T-cell (primary cell): ENCODE measurements at regions not wholly inside any gene's neighbourhood (a gene's known extent, or its start where the extent isn't known, plus 50 kb on each side); places are given as distances from the start of the nearest gene placed in this dataset.

ENCODE experiments used
- ATAC-seq, 4 experiments: fragments of 200-7000 bp in 3 of 4; fragments of 150-1000 bp in 1 of 4; cut with Tn5 transposase; replicated peaks in 1 of 4; 1 replicate in 3 of 4; 2 replicates in 1 of 4; pipeline ENCODE4 v1.10.0; 2021; ENCODE audit warnings: moderate library complexity in 3 of 4, mild to moderate bottlenecking in 2 of 4, moderate number of reproducible peaks in 1 of 4
- CTCF ChIA-PET, 2 donors: fragments of 300-600 bp; sonication (Branson Sonifier 250); formaldehyde crosslinking; loops; one replicate each; lab custom pipeline; 2022; ENCODE audit warnings: antibody characterized with exemption in 2 of 2; lab: Charles Lee
- POLR2A ChIA-PET, 2 donors: fragments of 300-600 bp; sonication (Branson Sonifier 250); formaldehyde crosslinking; loops; one replicate each; lab custom pipeline; 2022; ENCODE audit warnings: antibody characterized with exemption in 2 of 2; lab: Charles Lee
- DNase-seq, 35 experiments: peaks; one replicate each; pipeline versions ENCODE4 v3.0.0 to v3.0.0-alpha.2; 2013 to 2023
- H3K27ac ChIP-seq: one replicate; pipeline ENCODE4 v1.5.1; 2013; ENCODE audit warnings: low read length
- H3K27me3 ChIP-seq, 2 experiments: replicated peaks in 1 of 2; 1 replicate in 1 of 2; 2 replicates in 1 of 2; pipeline versions ENCODE4 v1.6.1 to v1.7.0; 2013; ENCODE audit warnings: low read length in 1 of 2, mixed read lengths in 1 of 2; ENCODE audit not compliant: control insufficient read depth in 2 of 2, insufficient read depth in 2 of 2; ENCODE audit errors: extremely low read depth in 1 of 2
- H3K36me3 ChIP-seq, 2 donors: 1 replicate in 1 of 2; 2 replicates in 1 of 2; pipeline versions ENCODE4 v1.6.1 to v1.7.0; 2013; ENCODE audit warnings: low read length in 1 of 2; ENCODE audit not compliant: control insufficient read depth in 2 of 2, insufficient read depth in 1 of 2; ENCODE audit errors: extremely low read depth in 1 of 2
- H3K4me1 ChIP-seq, 2 experiments: 1 replicate in 1 of 2; 2 replicates in 1 of 2; pipeline versions ENCODE4 v1.6.1 to v1.7.0; 2013; ENCODE audit warnings: low read length in 2 of 2, mixed read lengths in 1 of 2; ENCODE audit not compliant: insufficient read depth in 2 of 2, control insufficient read depth in 1 of 2; ENCODE audit errors: extremely low read depth in 1 of 2
- H3K4me3 ChIP-seq, 2 donors: 1 replicate in 1 of 2; 2 replicates in 1 of 2; pipeline versions ENCODE4 v1.5.1 to v1.7.0; 2013; ENCODE audit warnings: mild to moderate bottlenecking in 2 of 2, low read length in 1 of 2, moderate library complexity in 1 of 2; ENCODE audit not compliant: control insufficient read depth in 1 of 2; ENCODE audit errors: extremely low read depth in 1 of 2
- H3K9me3 ChIP-seq: 2 replicates; pipeline ENCODE4 v1.7.0; 2013
- H3K27ac Mint-ChIP-seq, 2 donors: one replicate each; pipeline ENCODE4 v1.8.0; 2020 to 2021; ENCODE audit warnings: mild to moderate bottlenecking in 2 of 2, mixed read lengths in 2 of 2
- H3K27me3 Mint-ChIP-seq, 2 donors: one replicate each; pipeline ENCODE4 v1.8.0; 2021 to 2022; ENCODE audit warnings: mixed read lengths in 2 of 2
- H3K36me3 Mint-ChIP-seq: one replicate; pipeline ENCODE4 v1.8.0; 2021; ENCODE audit warnings: mixed read lengths
- H3K4me1 Mint-ChIP-seq, 3 donors: one replicate each; pipeline ENCODE4 v1.8.0; 2020 to 2022; ENCODE audit warnings: mixed read lengths in 3 of 3, mild to moderate bottlenecking in 1 of 3
- H3K4me3 Mint-ChIP-seq, 3 donors: one replicate each; pipeline ENCODE4 v1.8.0; 2020 to 2022; ENCODE audit warnings: mild to moderate bottlenecking in 3 of 3, mixed read lengths in 3 of 3, moderate library complexity in 3 of 3
- H3K9me3 Mint-ChIP-seq, 3 donors: one replicate each; pipeline ENCODE4 v1.8.0; 2020 to 2022; ENCODE audit warnings: mixed read lengths in 3 of 3
- WGBS: methylation state at CpG from one replicate; pipeline ENCODE4 v1.1.5; 2013; ENCODE audit warnings: missing lambda C conversion rate; ENCODE audit not compliant: insufficient coverage; 5-methylcytosine and 5-hydroxymethylcytosine counted together

DNA sequence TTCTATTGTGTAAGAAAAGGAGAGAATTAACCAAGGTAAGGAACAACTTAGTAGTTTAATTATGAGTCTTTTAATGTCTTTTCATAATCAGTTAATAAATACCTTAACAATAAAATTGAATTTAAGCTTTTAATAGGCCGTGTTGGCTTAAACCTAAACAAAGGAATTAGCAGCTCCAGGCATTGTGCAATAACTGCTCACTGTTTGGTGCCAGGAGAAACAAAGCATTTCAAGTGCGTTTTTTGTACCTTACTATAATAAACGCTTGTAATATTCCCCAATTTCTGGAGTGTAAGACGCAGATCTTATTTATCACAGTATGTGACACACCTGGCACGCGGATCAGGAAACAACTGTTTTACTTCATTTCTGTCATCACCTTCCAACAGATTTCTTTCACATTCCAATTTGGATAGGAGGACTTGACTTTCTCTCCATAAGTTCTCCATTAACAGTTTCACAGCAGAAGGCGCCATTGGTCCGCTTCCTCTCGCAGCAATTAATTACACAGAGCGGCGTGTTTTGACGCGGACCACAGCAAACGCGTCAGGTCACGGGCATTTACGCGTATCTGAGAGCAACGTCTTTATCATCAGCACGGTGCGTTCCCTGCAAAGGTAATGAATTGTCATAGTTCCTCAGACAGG, 335.8 kb upstream of the NT5E start:
- ATAC-seq (no peak), DNase-seq (no peak)
- H3K4me1 Mint-ChIP-seq, result no peaks in the 10 kb centered on the region
- no peaks in the 10 kb centered on the region for H3K9me3 Mint-ChIP-seq
- 94% methylated on average over 19 of the region's 21 CpGs for WGBS
- H3K9me3 ChIP-seq, result no peaks in the 10 kb centered on the region
- H3K27ac Mint-ChIP-seq, result no peak overlapping the region
- no peaks in the 10 kb centered on the region for H3K36me3 Mint-ChIP-seq
- ChIA-PET CTCF (interaction anchor here in 1 of 2 donors (0.6 kb wide), 1 partner anchor 8 kb away, joined by 3 read pairs; no protein-coding TSS in a partner anchor), POLR2A (no interaction called here)
- H3K4me3 Mint-ChIP-seq, result no peak overlapping the region
- H3K27me3 ChIP-seq, result no peaks in the 10 kb centered on the region
- H3K27me3 Mint-ChIP-seq, result no peaks in the 10 kb centered on the region
- no peak overlapping the region for H3K4me3 ChIP-seq
- no peaks in the 10 kb centered on the region for H3K36me3 ChIP-seq
- no peaks in the 10 kb centered on the region for H3K4me1 ChIP-seq
- no peak overlapping the region for H3K27ac ChIP-seq

- H3K9me3 ChIP-seq, result no peaks in the 10 kb centered on the region
- CTCF ChIA-PET, result no interaction called here
- Mint-ChIP-seq H3K27ac (no peak overlapping the region), H3K27me3 (no peaks in the 10 kb centered on the region), H3K36me3 (no peaks in the 10 kb centered on the region), H3K4me1 (no peaks in the 10 kb centered on the region), H3K9me3 (no peaks in the 10 kb centered on the region), H3K4me3 (no peak overlapping the region)
- H3K36me3 ChIP-seq, result no peaks in the 10 kb centered on the region
- H3K4me1 ChIP-seq, result no peaks in the 10 kb centered on the region
- no peak overlapping the region for H3K4me3 ChIP-seq
- WGBS, result no CpG with 5 or more reads among the region's 1 CpG
- ATAC-seq, result no peak
- no peak for DNase-seq
- no peak overlapping the region for H3K27ac ChIP-seq
- H3K27me3 ChIP-seq, result no peaks in the 10 kb centered on the region
- POLR2A ChIA-PET, result no interaction called here
Observed at GRCh38 chr6:85112540-85112939, 337.3 kb upstream of the NT5E start.

DNA sequence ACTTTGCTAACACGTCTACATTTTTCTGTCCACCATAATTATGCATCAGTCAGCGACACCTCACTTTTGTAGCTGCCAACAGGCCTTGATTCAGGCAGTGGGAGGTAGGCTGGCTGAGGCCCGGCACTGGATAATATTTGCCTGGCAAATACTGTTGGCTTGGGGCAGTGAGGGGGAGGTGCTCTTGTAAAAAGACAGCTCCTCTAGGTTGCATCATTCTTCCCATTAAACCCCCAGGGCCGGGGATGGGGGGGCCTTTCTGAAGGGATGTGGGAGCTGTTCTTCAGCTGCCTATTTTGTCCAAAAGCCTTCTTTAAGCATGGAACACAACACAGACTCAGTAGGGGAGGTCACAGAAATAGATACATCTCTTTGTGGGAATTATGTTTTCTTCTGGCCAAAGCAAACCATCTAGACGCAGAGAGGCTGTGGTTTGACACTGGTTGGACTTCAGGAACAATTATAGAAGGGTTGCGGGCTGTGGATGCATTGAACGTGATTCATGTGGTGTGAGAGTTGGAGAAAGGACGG, 338.3 kb upstream of the NT5E start:
- ChIA-PET POLR2A (no interaction called here), CTCF (no interaction called here)
- ATAC-seq, result no peak
- Histone ChIP-seq H3K27me3 (no peaks in the 10 kb centered on the region), H3K9me3 (no peaks in the 10 kb centered on the region), H3K4me3 (no peak overlapping the region), H3K4me1 (no peaks in the 10 kb centered on the region), H3K27ac (no peak overlapping the region), H3K36me3 (no peaks in the 10 kb centered on the region)
- Mint-ChIP-seq H3K27me3 (no peaks in the 10 kb centered on the region), H3K4me3 (no peak overlapping the region), H3K9me3 (no peaks in the 10 kb centered on the region), H3K27ac (no peak overlapping the region), H3K36me3 (no peaks in the 10 kb centered on the region), H3K4me1 (no peaks in the 10 kb centered on the region)
- DNase-seq, result no peak
- WGBS, result 56% methylated on average over 1 of the region's 8 CpGs

- CTCF ChIA-PET, result no interaction called here
- WGBS, result no CpG with 5 or more reads among the region's 2 CpGs
- H3K4me3 ChIP-seq, result no peak overlapping the region
- ATAC-seq (no peak), DNase-seq (no peak)
- Mint-ChIP-seq H3K27ac (no peak overlapping the region), H3K4me1 (no peaks in the 10 kb centered on the region), H3K9me3 (no peaks in the 10 kb centered on the region), H3K4me3 (no peak overlapping the region), H3K27me3 (no peaks in the 10 kb centered on the region), H3K36me3 (no peaks in the 10 kb centered on the region)
- H3K27me3 ChIP-seq, result no peaks in the 10 kb centered on the region
- POLR2A ChIA-PET, result no interaction called here
- H3K27ac ChIP-seq, result no peak overlapping the region
- no peaks in the 10 kb centered on the region for H3K4me1 ChIP-seq
- no peaks in the 10 kb centered on the region for H3K9me3 ChIP-seq
- H3K36me3 ChIP-seq, result no peaks in the 10 kb centered on the region
Observed at GRCh38 chr6:85110943-85111342, 338.9 kb upstream of the NT5E start.

DNA sequence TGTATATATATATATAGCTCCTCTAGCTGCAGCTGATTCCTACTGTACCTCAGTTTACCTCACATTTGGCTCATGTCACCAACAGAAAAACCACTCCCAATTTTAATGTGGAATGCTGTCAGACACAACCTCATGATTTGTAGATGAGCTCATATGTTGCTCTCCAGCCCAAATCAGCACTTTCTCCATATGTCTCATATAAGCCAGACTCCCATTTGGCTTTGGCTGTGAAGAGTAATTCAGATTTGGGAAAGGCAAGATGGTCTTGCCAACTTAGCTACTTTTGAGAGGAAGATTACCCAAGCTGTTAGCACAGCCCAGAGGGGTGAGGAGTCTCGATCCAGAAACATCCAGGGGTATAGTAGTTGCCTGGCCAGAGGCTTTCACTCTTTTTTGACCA, 342.2 kb upstream of the NT5E start:
- POLR2A ChIA-PET, result no interaction called here
- peaks cover 0 to 12% (median 8%) of the 10 kb centered on the region in 3 donors for H3K9me3 Mint-ChIP-seq
- H3K27ac Mint-ChIP-seq, result no peak overlapping the region
- H3K4me1 ChIP-seq, result no peaks in the 10 kb centered on the region
- no peaks in the 10 kb centered on the region for H3K27me3 Mint-ChIP-seq
- no peaks in the 10 kb centered on the region for H3K9me3 ChIP-seq
- H3K36me3 ChIP-seq, result no peaks in the 10 kb centered on the region
- no peaks in the 10 kb centered on the region for H3K36me3 Mint-ChIP-seq
- no peak for DNase-seq
- CTCF ChIA-PET, result no interaction called here
- H3K4me1 Mint-ChIP-seq, result no peaks in the 10 kb centered on the region
- no peaks in the 10 kb centered on the region for H3K27me3 ChIP-seq
- H3K4me3 Mint-ChIP-seq, result no peak overlapping the region
- no CpG with 5 or more reads among the region's 1 CpG for WGBS
- no peak overlapping the region for H3K27ac ChIP-seq
- no peak for ATAC-seq
- no peak overlapping the region for H3K4me3 ChIP-seq

- no peaks in the 10 kb centered on the region for H3K4me1 ChIP-seq
- no peaks in the 10 kb centered on the region for H3K27me3 Mint-ChIP-seq
- no peaks in the 10 kb centered on the region for H3K4me1 Mint-ChIP-seq
- ATAC-seq (no peak), DNase-seq (no peak)
- 86% methylated on average over 5 of the region's 5 CpGs for WGBS
- no peaks in the 10 kb centered on the region for H3K27me3 ChIP-seq
- POLR2A ChIA-PET, result no interaction called here
- H3K9me3 ChIP-seq, result no peaks in the 10 kb centered on the region
- H3K36me3 Mint-ChIP-seq, result no peaks in the 10 kb centered on the region
- H3K27ac ChIP-seq, result no peak overlapping the region
- no peaks in the 10 kb centered on the region for H3K36me3 ChIP-seq
- CTCF ChIA-PET, result no interaction called here
- H3K4me3 ChIP-seq, result no peak overlapping the region
- H3K27ac Mint-ChIP-seq, result no peak overlapping the region
- peaks cover 25 to 57% (median 53%) of the 10 kb centered on the region in 3 donors for H3K9me3 Mint-ChIP-seq
- H3K4me3 Mint-ChIP-seq, result no peak overlapping the region
Observed at GRCh38 chr6:85096976-85097375, 332.6 kb upstream of the TBX18 start.
